Glutamatergic neuron (in vitro differentiated cells): ENCODE measurements at regions not wholly inside any gene's neighbourhood (a gene's known extent, or its start where the extent isn't known, plus 50 kb on each side); places are given as distances from the start of the nearest gene placed in this dataset.

Experiments
- DNase-seq: peaks from one replicate; pipeline ENCODE4 v3.0.0; 2022
- H3K27ac Mint-ChIP-seq: one replicate; pipeline ENCODE4 v1.8.0; 2020; ENCODE audit warnings: mild to moderate bottlenecking, mixed read lengths, inconsistent platforms; ENCODE audit not compliant: unreplicated experiment
- H3K27me3 Mint-ChIP-seq: one replicate; pipeline ENCODE4 v1.8.0; 2020; ENCODE audit warnings: mild to moderate bottlenecking, moderate library complexity, mixed read lengths, inconsistent platforms; ENCODE audit not compliant: unreplicated experiment
- H3K36me3 Mint-ChIP-seq: one replicate; pipeline ENCODE4 v1.8.0; 2020; ENCODE audit warnings: mild to moderate bottlenecking, mixed read lengths, inconsistent platforms; ENCODE audit not compliant: unreplicated experiment
- H3K4me1 Mint-ChIP-seq: one replicate; pipeline ENCODE4 v1.8.0; 2020; ENCODE audit warnings: mild to moderate bottlenecking, low read depth, mixed read lengths, inconsistent platforms; ENCODE audit not compliant: unreplicated experiment
- H3K4me3 Mint-ChIP-seq: one replicate; pipeline ENCODE4 v1.8.0; 2020; ENCODE audit warnings: mild to moderate bottlenecking, mixed read lengths, inconsistent platforms; ENCODE audit not compliant: unreplicated experiment
- H3K9me3 Mint-ChIP-seq: one replicate; pipeline ENCODE4 v1.8.0; 2020; ENCODE audit warnings: mild to moderate bottlenecking, moderate library complexity, mixed read lengths, inconsistent platforms; ENCODE audit not compliant: unreplicated experiment
- CTCF ChIP-seq: fragments of 200-600 bp; sonication (generic); IDR thresholded peaks from one replicate; pipeline ENCODE4 v1.5.0; 2021; ENCODE audit not compliant: partially characterized antibody, unreplicated experiment

DNA sequence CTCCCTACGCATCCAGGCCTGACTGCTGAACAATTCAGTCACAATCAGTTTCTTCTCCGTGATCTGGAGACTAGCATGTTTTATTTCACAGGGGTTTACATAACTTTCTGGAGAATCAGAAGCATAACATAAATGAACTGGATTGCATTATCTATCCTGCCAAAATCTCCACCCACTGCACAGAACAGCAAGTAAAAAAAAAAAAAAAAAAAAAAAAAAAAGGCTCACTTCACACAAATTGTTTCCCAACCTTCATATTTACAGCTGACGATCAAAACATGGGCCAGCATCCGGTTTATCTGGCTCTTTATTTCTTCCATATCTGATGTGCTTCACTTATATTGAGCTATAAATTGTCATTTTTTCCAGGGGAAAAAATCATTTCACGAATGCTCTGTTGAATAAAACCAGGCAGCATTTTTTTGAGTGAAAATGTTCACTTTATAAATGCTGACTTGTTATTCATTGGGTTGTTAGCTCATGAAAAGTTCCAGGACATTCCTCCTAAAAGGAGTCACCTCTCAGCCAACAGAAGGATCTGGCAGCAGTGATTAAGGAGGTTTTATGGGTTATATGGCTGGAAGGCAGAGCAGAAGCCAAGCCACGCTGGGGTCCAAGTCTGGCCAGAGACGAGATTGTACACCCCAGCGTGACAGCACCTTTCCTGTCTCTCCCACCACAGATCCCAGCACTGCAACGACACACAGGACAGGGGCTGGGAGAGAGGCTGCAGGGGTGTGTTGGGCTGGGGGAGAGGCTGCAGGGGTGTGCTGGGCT, 51.2 kb upstream of the GLI2 start:
- Mint-ChIP-seq H3K27ac (no peak overlapping the region), H3K27me3 (peaks cover 4% of the 10 kb centered on the region), H3K4me3 (no peak overlapping the region), H3K4me1 (peaks cover 2% of the 10 kb centered on the region), H3K9me3 (peaks cover 5% of the 10 kb centered on the region), H3K36me3 (no peaks in the 10 kb centered on the region)
- DNase-seq = no peak
- no peak for TF ChIP-seq CTCF

GRCh38 chr2:120685066-120685973, 50.3 kb upstream of the GLI2 start:
- Mint-ChIP-seq H3K27me3 (peaks cover 3% of the 10 kb centered on the region), H3K36me3 (no peaks in the 10 kb centered on the region), H3K27ac (no peak overlapping the region), H3K4me3 (no peak overlapping the region), H3K4me1 (peaks cover 2% of the 10 kb centered on the region), H3K9me3 (peaks cover 3% of the 10 kb centered on the region)
- TF ChIP-seq CTCF = no peak
- DNase-seq = no peak
